OCI-LY7 (cell line): ENCODE measurements at regions not wholly inside any gene's neighbourhood (a gene's known extent, or its start where the extent isn't known, plus 50 kb on each side); places are given as distances from the start of the nearest gene placed in this dataset.

Experiments
- BruUV-seq: library from RNA; stranded (reverse); fragments of 400-500 nt; replicated peaks from 2 replicates; lab custom pipeline; 2021; lab: Mats Ljungman, UMichigan
- CTCF ChIA-PET: fragments of 300-600 bp; sonication (Branson Sonifier 250); formaldehyde crosslinking; loops from one replicate; lab custom pipeline; 2022; ENCODE audit warnings: antibody characterized with exemption; ENCODE audit not compliant: unreplicated experiment; lab: Charles Lee
- POLR2A ChIA-PET: fragments of 300-600 bp; sonication (Branson Sonifier 250); formaldehyde crosslinking; loops from one replicate; lab custom pipeline; 2022; ENCODE audit warnings: antibody characterized with exemption; lab: Charles Lee
- DNase-seq: peaks from one replicate; pipeline ENCODE4 v3.0.0-alpha.2; 2015; ENCODE audit warnings: low spot score
- H2AFZ ChIP-seq: fragments of 200-600 bp; sonication (generic), shearing (Covaris generic); 2 replicates; pipeline ENCODE4 v1.6.1; 2014; ENCODE audit warnings: mild to moderate bottlenecking, antibody characterized with exemption, low read length, moderate library complexity
- H3K27ac ChIP-seq: fragments of 200-600 bp; sonication (generic); 2 replicates; pipeline ENCODE4 v1.5.1; 2014; ENCODE audit warnings: mixed run types, low read depth, mild to moderate bottlenecking, moderate library complexity, low read length, inconsistent platforms; ENCODE audit not compliant: poor library complexity, severe bottlenecking
- H3K36me3 ChIP-seq: fragments of 200-600 bp; sonication (generic); 2 replicates; pipeline ENCODE4 v1.6.1; 2014; ENCODE audit warnings: mild to moderate bottlenecking, antibody characterized with exemption, low read length, moderate library complexity, mixed read lengths; ENCODE audit not compliant: insufficient read depth
- H3K4me1 ChIP-seq: fragments of 200-600 bp; sonication (generic); 2 replicates; pipeline ENCODE4 v1.5.1; 2014; ENCODE audit warnings: mild to moderate bottlenecking, low read length; ENCODE audit not compliant: insufficient read depth, poor library complexity, severe bottlenecking
- H3K4me2 ChIP-seq: fragments of 200-600 bp; sonication (generic); 2 replicates; pipeline ENCODE4 v1.6.1; 2014; ENCODE audit warnings: mild to moderate bottlenecking, low read length
- H3K4me3 ChIP-seq: fragments of 200-600 bp; sonication (generic); 2 replicates; pipeline ENCODE4 v1.5.1; 2014; ENCODE audit warnings: mild to moderate bottlenecking, low read depth, low read length; ENCODE audit not compliant: poor library complexity, severe bottlenecking
- H3K79me2 ChIP-seq: fragments of 200-600 bp; sonication (generic); 2 replicates; pipeline ENCODE4 v1.6.1; 2016; ENCODE audit warnings: low read depth, mild to moderate bottlenecking, low read length, moderate library complexity, mixed read lengths; ENCODE audit not compliant: insufficient read depth
- H3K9me2 ChIP-seq: fragments of 200-600 bp; sonication (generic); 2 replicates; pipeline ENCODE4 v1.6.1; 2016; ENCODE audit warnings: mild to moderate bottlenecking, low read length, mixed read lengths; ENCODE audit not compliant: insufficient read depth
- H3K9me3 ChIP-seq: fragments of 200-600 bp; sonication (generic); 2 replicates; pipeline ENCODE4 v1.6.1; 2014; ENCODE audit warnings: mild to moderate bottlenecking, mixed run types, low read length, mixed read lengths
- H4K20me1 ChIP-seq: fragments of 200-600 bp; sonication (generic); 2 replicates; pipeline ENCODE4 v1.6.1; 2014; ENCODE audit warnings: mild to moderate bottlenecking, antibody characterized with exemption, low read length, moderate library complexity, mixed read lengths; ENCODE audit not compliant: insufficient read depth
- EZH2phosphoT487 ChIP-seq: fragments of 200-600 bp; sonication (generic); IDR thresholded peaks from 2 replicates; pipeline ENCODE4 v1.6.1; 2018; ENCODE audit warnings: low read depth, borderline replicate concordance, mild to moderate bottlenecking, mixed run types, antibody characterized with exemption, low read length, moderate library complexity, mixed read lengths
- intact Hi-C: fragments of 100-400 bp; cut with micrococcal nuclease; formaldehyde crosslinking; loops from one replicate; pipeline ENCODE4 v1.10.0; 2022; ENCODE audit not compliant: unreplicated experiment
- TF ChIP-seq, protein P1 (sequence below): fragments of 200-600 bp; sonication (generic); conservative IDR thresholded peaks from 2 replicates; pipeline ENCODE4 v1.5.1; 2014; ENCODE audit warnings: mild to moderate bottlenecking, antibody characterized with exemption, low read length, moderate library complexity, mixed read lengths

GRCh38 chrX:542179-542578 lies 88.4 kb upstream of the SHOX start:
- BruUV-seq = no TSS peak
- no peaks in the 10 kb centered on the region for H4K20me1 ChIP-seq
- H3K4me1 ChIP-seq = no peaks in the 10 kb centered on the region
- no peak overlapping the region for H2AFZ ChIP-seq
- H3K36me3 ChIP-seq = no peaks in the 10 kb centered on the region
- no peak overlapping the region for H3K4me3 ChIP-seq
- intact Hi-C loops = no loop called here
- DNase-seq = no peak
- H3K79me2 ChIP-seq = no peaks in the 10 kb centered on the region
- H3K9me3 ChIP-seq = no peaks in the 10 kb centered on the region
- POLR2A ChIA-PET = no interaction called here
- H3K4me2 ChIP-seq = no peak overlapping the region
- H3K9me2 ChIP-seq = no peaks in the 10 kb centered on the region
- H3K27ac ChIP-seq = no peak overlapping the region
- no peak for TF ChIP-seq EZH2phosphoT487
- TF ChIP-seq, protein P1, sequence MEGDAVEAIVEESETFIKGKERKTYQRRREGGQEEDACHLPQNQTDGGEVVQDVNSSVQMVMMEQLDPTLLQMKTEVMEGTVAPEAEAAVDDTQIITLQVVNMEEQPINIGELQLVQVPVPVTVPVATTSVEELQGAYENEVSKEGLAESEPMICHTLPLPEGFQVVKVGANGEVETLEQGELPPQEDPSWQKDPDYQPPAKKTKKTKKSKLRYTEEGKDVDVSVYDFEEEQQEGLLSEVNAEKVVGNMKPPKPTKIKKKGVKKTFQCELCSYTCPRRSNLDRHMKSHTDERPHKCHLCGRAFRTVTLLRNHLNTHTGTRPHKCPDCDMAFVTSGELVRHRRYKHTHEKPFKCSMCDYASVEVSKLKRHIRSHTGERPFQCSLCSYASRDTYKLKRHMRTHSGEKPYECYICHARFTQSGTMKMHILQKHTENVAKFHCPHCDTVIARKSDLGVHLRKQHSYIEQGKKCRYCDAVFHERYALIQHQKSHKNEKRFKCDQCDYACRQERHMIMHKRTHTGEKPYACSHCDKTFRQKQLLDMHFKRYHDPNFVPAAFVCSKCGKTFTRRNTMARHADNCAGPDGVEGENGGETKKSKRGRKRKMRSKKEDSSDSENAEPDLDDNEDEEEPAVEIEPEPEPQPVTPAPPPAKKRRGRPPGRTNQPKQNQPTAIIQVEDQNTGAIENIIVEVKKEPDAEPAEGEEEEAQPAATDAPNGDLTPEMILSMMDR = no peak
- CTCF ChIA-PET = no interaction called here

- Histone ChIP-seq H3K9me2 (no peaks in the 10 kb centered on the region), H4K20me1 (no peaks in the 10 kb centered on the region), H3K4me1 (no peaks in the 10 kb centered on the region), H3K36me3 (no peaks in the 10 kb centered on the region), H3K79me2 (no peaks in the 10 kb centered on the region), H3K4me3 (no peak overlapping the region), H3K9me3 (no peaks in the 10 kb centered on the region), H3K4me2 (no peak overlapping the region), H2AFZ (no peak overlapping the region), H3K27ac (no peak overlapping the region)
- ChIA-PET POLR2A (no interaction called here), CTCF (no interaction called here)
- TF ChIP-seq, protein P1 = no peak
- TF ChIP-seq EZH2phosphoT487 = no peak
- intact Hi-C loops = no loop called here
- no peak for DNase-seq
- no TSS peak for BruUV-seq
These were observed 85.1 kb upstream of the SHOX start for GRCh38 chrX:545452-545885.

DNA sequence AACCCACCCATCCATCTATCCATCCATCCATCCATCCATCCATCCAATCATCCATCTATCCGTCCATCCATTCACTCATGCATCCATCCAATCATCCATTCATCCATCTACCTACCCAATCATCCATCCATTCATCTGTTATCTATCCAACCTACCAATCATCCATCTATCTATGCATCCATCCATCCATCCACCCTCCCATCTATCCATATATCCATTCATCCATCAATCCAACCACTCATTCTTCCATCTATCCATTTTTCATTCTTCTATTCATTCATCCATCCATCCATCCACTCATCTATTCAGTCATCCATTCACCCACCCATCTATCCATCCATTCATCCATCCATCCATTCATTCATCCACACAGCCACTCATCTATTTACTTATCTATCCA lies 80.1 kb upstream of the SHOX start:
- Histone ChIP-seq H3K36me3 (no peaks in the 10 kb centered on the region), H2AFZ (no peak overlapping the region), H3K79me2 (no peaks in the 10 kb centered on the region), H3K9me3 (no peaks in the 10 kb centered on the region), H3K4me3 (no peak overlapping the region), H3K9me2 (no peaks in the 10 kb centered on the region), H3K4me2 (no peak overlapping the region), H3K27ac (no peak overlapping the region), H4K20me1 (no peaks in the 10 kb centered on the region), H3K4me1 (no peaks in the 10 kb centered on the region)
- POLR2A ChIA-PET = no interaction called here
- intact Hi-C loops = no loop called here
- CTCF ChIA-PET = no interaction called here
- TF ChIP-seq, protein P1 = no peak
- no peak for TF ChIP-seq EZH2phosphoT487
- no peak for DNase-seq
- BruUV-seq = no TSS peak
